ENCODE measurements at regions not wholly inside any gene's neighbourhood (a gene's known extent, or its start where the extent isn't known, plus 50 kb on each side); places are given as distances from the start of the nearest gene placed in this dataset.

DNA sequence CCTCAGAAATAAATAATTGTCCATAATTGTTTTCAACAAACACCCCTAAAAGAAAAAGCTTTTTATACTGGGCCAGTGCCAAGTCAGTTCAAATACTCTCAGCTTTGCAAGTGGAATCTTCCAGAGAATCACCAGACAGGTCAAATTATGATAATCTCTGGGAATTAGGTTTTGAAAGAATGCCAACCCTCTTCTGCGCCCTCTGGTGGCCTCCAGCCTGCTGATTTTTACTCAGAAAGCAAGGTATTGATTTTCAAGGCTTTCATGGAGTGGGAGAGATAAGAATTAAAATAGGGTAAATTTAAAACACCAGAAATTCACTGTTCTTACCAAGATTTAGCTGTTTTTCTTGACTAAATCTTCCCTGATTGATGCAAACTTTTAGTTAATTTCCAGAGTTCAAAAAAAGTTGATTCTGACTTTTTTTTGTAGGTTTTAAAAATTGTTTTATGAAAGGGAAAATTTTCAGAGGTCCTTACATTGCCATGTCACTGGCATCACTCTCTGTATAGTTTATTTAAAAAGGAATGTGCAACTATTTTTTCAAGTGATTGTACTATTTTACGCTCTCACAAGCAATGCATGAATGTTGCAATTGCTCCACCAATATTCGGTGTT lies 282.9 kb upstream of the TNP1 start:
- H3K27ac ChIP-seq (ENCODE audit: control insufficient read depth, insufficient read depth, low read length): no peak overlapping the region
- no peaks in the 10 kb centered on the region for H3K9me1 ChIP-seq (ENCODE audit: control insufficient read depth, extremely low read depth, insufficient read depth, low read length)
- no peak for DNase-seq (ENCODE audit: low read depth, low spot score)
- H3K9ac ChIP-seq (ENCODE audit: control insufficient read depth, extremely low read depth, insufficient read depth, low read length): no peak overlapping the region
- H3K4me1 ChIP-seq (ENCODE audit: control insufficient read depth, extremely low read depth, insufficient read depth, low read length): no peaks in the 10 kb centered on the region
- no peaks in the 10 kb centered on the region for H3K79me2 ChIP-seq (ENCODE audit: control insufficient read depth, insufficient read depth, low read length)
- no peak overlapping the region for H3K4me2 ChIP-seq (ENCODE audit: control insufficient read depth, extremely low read depth, insufficient read depth, low read depth, low read length)
- TF ChIP-seq EZH2 (IDR thresholded peaks at IDR 0.05; ENCODE audit: low read length): no peak
- TF ChIP-seq CTCF (optimal IDR thresholded peaks at IDR 0.05 in 1 of 3, IDR thresholded peaks at IDR 0.05 in 1 of 3, conservative IDR thresholded peaks at IDR 0.05 in 1 of 3; ENCODE audit: extremely low read depth in 1 of 3, insufficient read depth in 2 of 3, low read length in 3 of 3): peak; percentile 63 to 66 (median 66)
- H3K9me3 ChIP-seq (ENCODE audit: control insufficient read depth, low read depth, low read length): no peaks in the 10 kb centered on the region
- H4K20me1 ChIP-seq (ENCODE audit: control insufficient read depth, extremely low read depth, insufficient read depth, low read length): no peaks in the 10 kb centered on the region
- H3K4me3 ChIP-seq (ENCODE audit: control insufficient read depth in 2 of 3, extremely low read depth in 1 of 3, insufficient read depth in 2 of 3, low read depth in 1 of 3, low read length in 3 of 3): no peak overlapping the region
- FAIRE-seq: peak; percentile 20
- dilution Hi-C loops (cut with MboI; ENCODE audit: extremely low pct_ligation_motif_present, low sequenced_read_pairs): no loop called here
- H2AFZ ChIP-seq (ENCODE audit: control insufficient read depth, low read length): no peak overlapping the region
- no peaks in the 10 kb centered on the region for H3K36me3 ChIP-seq (ENCODE audit: control insufficient read depth in 2 of 2, extremely low read depth in 1 of 2, insufficient read depth in 2 of 2, low read length in 2 of 2)
- H3K27me3 ChIP-seq (ENCODE audit: control insufficient read depth, extremely low read depth, insufficient read depth, low read length): no peaks in the 10 kb centered on the region

- TF ChIP-seq EZH2 (IDR thresholded peaks at IDR 0.05; ENCODE audit: low read length) (no peak), CTCF (optimal IDR thresholded peaks at IDR 0.05 in 1 of 3, IDR thresholded peaks at IDR 0.05 in 1 of 3, conservative IDR thresholded peaks at IDR 0.05 in 1 of 3; ENCODE audit: extremely low read depth in 1 of 3, insufficient read depth in 2 of 3, low read length in 3 of 3) (no peak)
- Histone ChIP-seq H4K20me1 (ENCODE audit: control insufficient read depth, extremely low read depth, insufficient read depth, low read length) (no peaks in the 10 kb centered on the region), H3K36me3 (ENCODE audit: control insufficient read depth in 2 of 2, extremely low read depth in 1 of 2, insufficient read depth in 2 of 2, low read length in 2 of 2) (no peaks in the 10 kb centered on the region), H3K9me1 (ENCODE audit: control insufficient read depth, extremely low read depth, insufficient read depth, low read length) (no peaks in the 10 kb centered on the region), H3K9me3 (ENCODE audit: control insufficient read depth, low read depth, low read length) (no peaks in the 10 kb centered on the region), H3K9ac (ENCODE audit: control insufficient read depth, extremely low read depth, insufficient read depth, low read length) (no peak overlapping the region), H3K4me1 (ENCODE audit: control insufficient read depth, extremely low read depth, insufficient read depth, low read length) (no peaks in the 10 kb centered on the region), H3K4me2 (ENCODE audit: control insufficient read depth, extremely low read depth, insufficient read depth, low read depth, low read length) (no peak overlapping the region), H3K79me2 (ENCODE audit: control insufficient read depth, insufficient read depth, low read length) (no peaks in the 10 kb centered on the region), H3K27ac (ENCODE audit: control insufficient read depth, insufficient read depth, low read length) (no peak overlapping the region), H3K27me3 (ENCODE audit: control insufficient read depth, extremely low read depth, insufficient read depth, low read length) (no peaks in the 10 kb centered on the region), H2AFZ (ENCODE audit: control insufficient read depth, low read length) (no peak overlapping the region), H3K4me3 (ENCODE audit: control insufficient read depth in 2 of 3, extremely low read depth in 1 of 3, insufficient read depth in 2 of 3, low read depth in 1 of 3, low read length in 3 of 3) (no peak overlapping the region)
- dilution Hi-C loops (cut with MboI; ENCODE audit: extremely low pct_ligation_motif_present, low sequenced_read_pairs): no loop called here
- DNase-seq (ENCODE audit: low read depth, low spot score) (no peak), FAIRE-seq (no peak)
These were observed 278.4 kb upstream of the TNP1 start for GRCh38 chr2:217138284-217138683.

Data from keratinocyte (primary cell).